Kidney (tissue), 13 donors: ENCODE measurements at regions not wholly inside any gene's neighbourhood (a gene's known extent, or its start where the extent isn't known, plus 50 kb on each side); places are given as distances from the start of the nearest gene placed in this dataset.

Experiments
- DNase-seq, 5 donors: peaks; one replicate each; pipeline ENCODE4 v3.0.0-alpha.2; 2013 to 2020
- FAIRE-seq: peaks from 2 replicates; lab custom pipeline; 2012; peaks lifted over from hg19 to GRCh38; lab: Jason Lieb, UNC
- H3K27ac ChIP-seq, 2 donors: one replicate each; pipeline ENCODE4 v1.7.0; 2013; ENCODE audit warnings: low read depth in 2 of 2, low read length in 2 of 2, inconsistent platforms in 1 of 2
- H3K27me3 ChIP-seq: one replicate; pipeline ENCODE4 v1.7.1; 2013; ENCODE audit warnings: low read length, inconsistent platforms; ENCODE audit not compliant: control insufficient read depth, insufficient read depth
- H3K36me3 ChIP-seq, 3 donors: one replicate each; pipeline versions ENCODE4 v1.7.0 to v1.7.1; 2013; ENCODE audit warnings: low read length in 3 of 3, control low read depth in 1 of 3, inconsistent platforms in 1 of 3; ENCODE audit not compliant: insufficient read depth in 3 of 3, control insufficient read depth in 2 of 3
- H3K4me1 ChIP-seq, 3 donors: one replicate each; pipeline versions ENCODE4 v1.7.0 to v1.7.1; 2013; ENCODE audit warnings: low read length in 3 of 3, inconsistent platforms in 1 of 3, low read depth in 1 of 3; ENCODE audit not compliant: control insufficient read depth in 2 of 3, insufficient read depth in 2 of 3
- H3K4me3 ChIP-seq, 3 donors: one replicate each; pipeline versions ENCODE4 v1.7.0 to v1.8.1; 2013; ENCODE audit warnings: low read length in 3 of 3, control low read depth in 1 of 3, inconsistent platforms in 1 of 3
- H3K9ac ChIP-seq, 3 donors: one replicate each; pipeline versions ENCODE4 v1.7.0 to v1.7.1; 2013; ENCODE audit warnings: low read length in 3 of 3, control low read depth in 1 of 3, inconsistent platforms in 1 of 3
- H3K9me3 ChIP-seq, 3 donors: one replicate each; pipeline versions ENCODE4 v1.7.0 to v1.7.1; 2013; ENCODE audit warnings: low read length in 3 of 3, control low read depth in 1 of 3, inconsistent platforms in 1 of 3; ENCODE audit not compliant: control insufficient read depth in 2 of 3, insufficient read depth in 1 of 3
- CTCF ChIP-seq: IDR thresholded peaks from 3 replicates; pipeline ENCODE4 v1.5.1; 2012; ENCODE audit warnings: mild to moderate bottlenecking, moderate library complexity, borderline replicate concordance; ENCODE audit not compliant: insufficient read depth; ENCODE audit errors: extremely low read depth
- intact Hi-C: fragments of 100-400 bp; cut with DNase I; formaldehyde crosslinking; loops from one replicate; pipeline ENCODE4 v1.11.1; 2022
- donor health status: control.
- donor health status: control.
- donor health status: control.
- donor health status: control.
- donor health status: control.
- donor health status: DM: yes; HTN: yes; CAD: no.
- donor health status: Normal renal cell carcinoma (clear cell type).

- intact Hi-C loops, result no loop called here
- H3K9me3 ChIP-seq, result no peaks in the 10 kb centered on the region
- H3K27ac ChIP-seq, result no peak overlapping the region
- H3K36me3 ChIP-seq, result no peaks in the 10 kb centered on the region
- H3K9ac ChIP-seq, result no peak overlapping the region
- FAIRE-seq (no peak), DNase-seq (no peak)
- no peak for TF ChIP-seq CTCF
- no peaks in the 10 kb centered on the region for H3K4me1 ChIP-seq
- H3K27me3 ChIP-seq, result no peaks in the 10 kb centered on the region
- no peak overlapping the region for H3K4me3 ChIP-seq
Measured at GRCh38 chrX:20414762-20415445, 148.2 kb upstream of the RPS6KA3 start.

- no peaks in the 10 kb centered on the region for H3K27me3 ChIP-seq
- no peak for TF ChIP-seq CTCF
- no peak for DNase-seq
- H3K9ac ChIP-seq, result no peak overlapping the region
- no peak for FAIRE-seq
- H3K36me3 ChIP-seq, result no peaks in the 10 kb centered on the region
- no peaks in the 10 kb centered on the region for H3K9me3 ChIP-seq
- no peaks in the 10 kb centered on the region for H3K4me1 ChIP-seq
- H3K4me3 ChIP-seq, result no peak overlapping the region
- no peak overlapping the region for H3K27ac ChIP-seq
- intact Hi-C loops, result no loop called here
Measured at GRCh38 chrX:20414066-20414465, 147.4 kb upstream of the RPS6KA3 start.

- peak in 1 of 5 donors; percentile 72 for DNase-seq
- no peak overlapping the region for H3K27ac ChIP-seq
- no peak for FAIRE-seq
- no peaks in the 10 kb centered on the region for H3K36me3 ChIP-seq
- H3K9ac ChIP-seq, result no peak overlapping the region
- no peaks in the 10 kb centered on the region for H3K27me3 ChIP-seq
- intact Hi-C loops, result no loop called here
- TF ChIP-seq CTCF, result no peak
- H3K9me3 ChIP-seq, result no peaks in the 10 kb centered on the region
- no peaks in the 10 kb centered on the region for H3K4me1 ChIP-seq
- no peak overlapping the region for H3K4me3 ChIP-seq
Measured at GRCh38 chrX:20412871-20413486, 146.3 kb upstream of the RPS6KA3 start.
